Activated CD8-positive, alpha-beta memory T cell treated with anti-CD3 and anti-CD28 coated beads, Interleukin-2, amount 50 U/mL, for 1 hour (primary cell): ENCODE measurements at regions not wholly inside any gene's neighbourhood (a gene's known extent, or its start where the extent isn't known, plus 50 kb on each side); places are given as distances from the start of the nearest gene placed in this dataset.
A peak's percentile ranks its signal among the peaks of the same experiment; 100 is the strongest.
"Not testable (repeated sequence)": the region's sequence is repeated elsewhere in the genome, so short reads cannot be mapped to it uniquely, and the experiment has no call there.

Source experiments
- DNase-seq: peaks from one replicate; pipeline ENCODE4 v3.0.0-alpha.2; 2020; ENCODE audit errors: extremely low read depth

GRCh38 chr15:77944002-77944867 is 133.3 kb downstream of the TBC1D2B start:
- no peak for DNase-seq

GRCh38 chr15:77942611-77943211 is 134.8 kb downstream of the TBC1D2B start:
- no peak for DNase-seq

- DNase-seq, result not testable (repeated sequence)
These were observed 136.3 kb downstream of the TBC1D2B start for GRCh38 chr15:77941090-77941827.

- DNase-seq, result no peak
These were observed 137.0 kb downstream of the TBC1D2B start for GRCh38 chr15:77940381-77940947.

- DNase-seq, result no peak
These were observed 137.7 kb downstream of the TBC1D2B start for GRCh38 chr15:77939851-77940250.

DNA sequence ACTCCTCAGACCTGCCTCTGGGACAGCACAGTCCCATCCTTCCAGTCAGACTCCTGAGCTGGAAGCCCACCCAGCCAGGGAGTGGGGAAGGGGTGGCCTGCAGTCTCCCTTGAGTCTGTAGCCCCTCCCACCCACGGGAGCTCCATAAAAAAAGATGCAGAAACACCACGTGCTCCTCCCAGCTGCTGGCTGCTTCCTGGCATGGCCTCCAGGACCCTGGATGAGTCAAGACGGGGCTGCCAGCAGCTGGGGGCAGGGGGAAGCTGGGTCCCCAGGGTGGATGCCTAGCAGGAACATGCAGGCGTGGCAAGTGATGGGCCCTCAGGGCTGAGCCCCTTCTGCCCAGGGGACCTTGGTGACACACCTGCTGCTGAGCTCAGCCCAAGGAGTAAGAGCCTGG is 138.5 kb downstream of the TBC1D2B start:
- DNase-seq, result not testable (repeated sequence)

- DNase-seq, result not testable (repeated sequence)
These were observed 139.0 kb downstream of the TBC1D2B start for GRCh38 chr15:77938546-77938945.

GRCh38 chr15:77936567-77936966 is 140.9 kb downstream of the TBC1D2B start:
- not testable (repeated sequence) for DNase-seq

DNA sequence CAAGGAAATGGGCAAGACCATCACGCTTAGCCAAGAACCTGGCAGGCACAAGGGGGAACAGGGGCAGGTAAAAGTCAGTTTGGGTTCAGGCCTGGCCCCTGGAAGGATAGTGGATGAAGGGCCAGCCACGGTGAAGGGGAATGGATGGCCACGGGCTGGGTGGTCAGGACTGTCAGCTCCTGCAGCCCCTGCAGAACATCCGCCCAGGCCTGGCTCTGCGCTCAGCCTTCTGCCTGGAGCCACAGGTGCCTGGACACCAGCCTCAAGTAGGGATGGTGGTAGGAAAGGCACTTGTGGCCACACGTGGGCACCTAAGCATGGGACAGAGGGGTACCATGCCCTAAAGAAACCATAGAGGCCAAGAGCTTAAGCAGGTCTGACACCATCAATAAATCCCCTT is 143.0 kb downstream of the TBC1D2B start:
- DNase-seq, result not testable (repeated sequence)

GRCh38 chr15:77930907-77931306 is 146.6 kb downstream of the TBC1D2B start:
- not testable (repeated sequence) for DNase-seq

GRCh38 chr15:77930490-77930889 is 147.0 kb downstream of the TBC1D2B start:
- DNase-seq, result not testable (repeated sequence)

DNA sequence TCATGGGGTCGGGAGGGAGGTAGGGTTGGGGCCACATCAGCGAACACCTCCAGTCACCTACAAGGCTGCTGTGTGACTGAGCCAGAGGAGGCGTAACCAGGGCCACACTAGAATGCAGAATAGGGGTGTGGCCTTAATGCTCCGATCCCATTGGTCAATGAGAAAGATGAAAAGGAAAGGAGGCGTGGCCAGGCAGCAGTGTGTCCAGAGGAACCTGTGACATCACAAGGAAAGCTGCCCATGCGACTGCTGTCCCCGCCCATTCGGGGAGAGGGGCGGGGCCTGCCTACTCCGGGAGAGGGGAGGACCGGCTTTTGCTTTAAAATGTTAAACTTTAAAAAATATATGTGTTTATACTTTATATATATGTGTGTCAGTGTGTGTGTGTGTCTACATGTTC is 150.7 kb downstream of the TBC1D2B start:
- not testable (repeated sequence) for DNase-seq

DNA sequence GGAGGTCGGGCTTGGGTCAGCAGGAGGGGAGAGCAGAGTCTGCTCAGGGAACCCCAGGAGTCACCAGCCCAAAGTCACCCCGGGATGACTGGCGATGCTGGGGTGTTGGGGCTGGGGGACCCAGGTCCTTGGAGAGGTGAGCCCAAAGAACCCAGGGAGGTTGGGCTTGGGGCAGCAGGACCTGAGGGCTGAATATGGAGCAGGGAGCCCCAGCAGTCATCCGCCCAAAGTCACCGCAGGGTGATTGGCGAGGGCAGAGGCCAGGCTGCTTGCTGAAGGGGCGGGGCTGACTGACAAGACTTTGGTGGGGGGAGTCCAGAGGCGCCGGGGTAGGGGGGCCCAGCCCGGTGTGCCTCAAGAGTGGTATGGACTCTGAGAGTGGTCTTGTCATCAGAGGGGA is 151.2 kb downstream of the TBC1D2B start:
- not testable (repeated sequence) for DNase-seq

GRCh38 chr15:77925101-77925500 is 152.4 kb downstream of the TBC1D2B start:
- DNase-seq, result not testable (repeated sequence)

DNA sequence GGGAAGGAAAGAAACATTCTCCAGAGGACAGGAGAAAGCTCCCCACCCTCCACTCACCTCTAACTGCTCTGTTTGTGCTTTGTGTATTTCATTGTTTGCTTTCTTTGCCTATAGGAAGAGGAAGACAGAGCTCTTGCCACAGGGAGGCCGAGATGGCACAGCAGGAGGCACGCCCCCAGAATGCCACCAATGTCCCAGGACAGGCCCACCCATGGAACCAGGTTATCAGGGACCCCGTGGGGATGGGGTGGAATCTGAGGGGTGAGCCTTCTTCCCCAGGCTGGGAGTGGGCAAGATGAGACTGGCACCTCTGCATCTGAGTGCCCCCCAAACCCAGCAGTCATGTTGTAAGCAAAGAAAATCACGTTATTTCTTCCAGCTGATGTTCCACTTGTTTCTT is 155.8 kb downstream of the TBC1D2B start:
- no peak for DNase-seq

GRCh38 chr15:77916966-77917635 is 160.4 kb downstream of the TBC1D2B start:
- DNase-seq, result not testable (repeated sequence)

DNA sequence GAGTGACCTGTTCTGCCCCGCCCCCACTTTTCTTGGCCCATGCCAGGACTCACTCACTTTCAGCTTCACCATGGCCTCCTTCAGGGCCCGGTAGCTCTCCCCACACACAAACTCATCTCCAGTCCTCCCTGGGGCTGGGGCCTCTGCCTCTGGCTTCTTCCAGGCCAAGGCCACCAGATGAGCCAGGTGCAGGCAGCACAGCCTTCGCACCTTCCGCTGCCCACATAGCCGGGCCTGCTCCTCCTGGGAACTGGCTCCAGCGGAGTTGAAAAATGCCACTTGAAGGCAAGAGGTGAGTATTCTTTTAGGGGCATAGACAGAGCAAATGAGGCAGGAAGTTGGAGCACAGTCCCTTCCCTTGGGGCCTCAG is 161.6 kb downstream of the TBC1D2B start:
- DNase-seq, result not testable (repeated sequence)

DNA sequence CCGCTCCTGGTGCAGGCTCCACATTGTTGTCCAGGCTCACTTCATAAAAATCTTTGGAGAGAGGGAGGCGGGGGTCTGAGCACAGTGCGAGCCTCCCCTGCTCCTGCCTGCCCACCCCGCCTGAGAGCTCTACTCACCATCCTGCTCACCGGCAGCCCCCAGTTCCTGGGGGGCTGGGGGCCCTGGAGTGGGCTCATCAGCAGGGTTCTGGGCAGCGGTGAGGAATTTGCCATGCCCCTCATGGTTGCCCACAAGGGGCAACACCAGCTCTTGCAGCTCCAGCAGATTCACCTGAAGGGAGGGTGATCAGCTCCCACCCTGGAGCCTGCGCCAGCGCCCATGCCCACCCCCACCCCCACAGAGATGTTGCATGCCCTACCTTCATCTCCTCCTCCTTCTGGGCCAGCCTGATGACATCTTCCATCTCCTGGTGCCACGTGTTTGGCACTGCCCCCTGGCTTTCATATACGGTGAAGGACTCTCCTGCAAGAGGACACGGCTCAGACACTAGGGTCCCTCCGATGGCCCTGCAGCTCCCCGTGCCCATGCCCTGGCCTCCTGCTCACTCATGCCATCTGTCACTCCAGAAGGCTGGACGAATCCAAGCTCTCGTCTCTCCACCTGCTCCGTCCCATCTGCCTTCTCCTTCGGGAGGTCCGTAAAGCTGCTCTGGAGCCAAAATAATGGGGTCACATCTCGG is 162.1 kb downstream of the TBC1D2B start:
- DNase-seq, result no peak

DNA sequence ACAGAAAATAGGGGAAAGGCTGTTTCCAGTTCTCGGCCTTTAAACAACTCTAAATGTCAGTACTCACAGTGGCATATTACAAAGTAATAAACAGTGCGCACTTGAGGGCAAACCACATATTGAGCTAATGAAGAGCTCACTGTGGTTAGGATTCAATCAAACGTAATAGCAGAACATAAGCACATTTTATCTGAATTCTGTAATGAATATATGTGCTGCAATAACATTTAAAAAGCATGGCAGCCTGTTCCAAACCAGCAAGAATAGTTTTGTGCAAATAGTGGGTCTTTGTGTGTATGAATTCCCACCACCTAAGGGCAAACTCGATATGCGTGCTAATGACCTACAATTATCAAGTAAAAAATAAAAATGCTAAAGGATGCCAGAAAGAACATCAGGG is 163.0 kb downstream of the TBC1D2B start:
- DNase-seq, result not testable (repeated sequence)

- DNase-seq, result peak; percentile 14
These were observed 167.2 kb downstream of the TBC1D2B start for GRCh38 chr15:77910030-77910911.
